H1 (cell line): ENCODE measurements at regions not wholly inside any gene's neighbourhood (a gene's known extent, or its start where the extent isn't known, plus 50 kb on each side); places are given as distances from the start of the nearest gene placed in this dataset.

ENCODE experiments used
- CTCF ChIA-PET: fragments of 300-600 bp; sonication (Branson Sonifier 250); formaldehyde crosslinking; loops from one replicate; lab custom pipeline; 2021; ENCODE audit not compliant: partially characterized antibody; lab: Charles Lee
- POLR2A ChIA-PET: fragments of 300-600 bp; sonication (Branson Sonifier 250); formaldehyde crosslinking; loops from one replicate; lab custom pipeline; 2021; ENCODE audit warnings: inconsistent platforms; ENCODE audit not compliant: partially characterized antibody; lab: Charles Lee
- DNase-seq, 2 experiments: peaks; one replicate each; pipeline versions ENCODE4 v3.0.0 to v3.0.0-alpha.2; 2010 to 2022; ENCODE audit warnings: low spot score in 2 of 2, low read depth in 1 of 2, mixed read lengths in 1 of 2
- FAIRE-seq: peaks from 2 replicates; lab custom pipeline; 2011; peaks lifted over from hg19 to GRCh38; lab: Jason Lieb, UNC
- H2AFZ ChIP-seq: 2 replicates; pipeline ENCODE4 v1.8.1; 2012; ENCODE audit warnings: low read length, inconsistent platforms
- H2AK5ac ChIP-seq: 2 replicates; pipeline ENCODE4 v1.6.1; 2013; ENCODE audit warnings: low read depth, low read length
- H2BK120ac ChIP-seq: replicated peaks from 2 replicates; pipeline ENCODE3; 2013; ENCODE audit warnings: low read depth, low read length, inconsistent platforms
- H2BK12ac ChIP-seq: 2 replicates; pipeline ENCODE4 v1.6.1; 2013; ENCODE audit warnings: low read depth, low read length
- H2BK15ac ChIP-seq: 2 replicates; pipeline ENCODE4 v1.6.1; 2013; ENCODE audit warnings: low read length
- H2BK20ac ChIP-seq: 2 replicates; pipeline ENCODE4 v1.6.1; 2013; ENCODE audit warnings: low read length
- H2BK5ac ChIP-seq: 2 replicates; pipeline ENCODE4 v1.6.1; 2013; ENCODE audit warnings: low read depth, low read length
- H3K14ac ChIP-seq: 2 replicates; pipeline ENCODE4 v1.6.1; 2013; ENCODE audit warnings: inconsistent platforms; ENCODE audit not compliant: insufficient read length
- H3K18ac ChIP-seq: 2 replicates; pipeline ENCODE4 v1.6.1; 2013; ENCODE audit warnings: low read length; ENCODE audit errors: extremely low read depth
- H3K23ac ChIP-seq: 2 replicates; pipeline ENCODE4 v1.6.1; 2013; ENCODE audit warnings: inconsistent platforms; ENCODE audit not compliant: insufficient read length
- H3K23me2 ChIP-seq: 2 replicates; pipeline ENCODE4 v1.6.1; 2013; ENCODE audit warnings: low read depth, low read length
- H3K27ac ChIP-seq: 2 replicates; pipeline ENCODE4 v1.6.1; 2011; ENCODE audit warnings: low read depth, low read length, inconsistent platforms
- H3K27me3 ChIP-seq, 4 experiments: replicated peaks in 1 of 4; 1 replicate in 1 of 4; 2 replicates in 3 of 4; pipeline versions ENCODE4 v1.6.1 to v1.8.1; 2011 to 2013; ENCODE audit warnings: low read length in 3 of 4, mild to moderate bottlenecking in 3 of 4, inconsistent platforms in 2 of 4, mixed read lengths in 2 of 4, moderate library complexity in 1 of 4; ENCODE audit not compliant: control insufficient read depth in 3 of 4, insufficient read depth in 3 of 4; ENCODE audit errors: extremely low read depth in 1 of 4
- H3K36me3 ChIP-seq, 4 experiments: 2 replicates each; pipeline versions ENCODE4 v1.6.1 to v1.8.1; 2011 to 2013; ENCODE audit warnings: mild to moderate bottlenecking in 4 of 4, low read length in 3 of 4, moderate library complexity in 2 of 4, control low read depth in 1 of 4, inconsistent platforms in 1 of 4; ENCODE audit not compliant: insufficient read depth in 4 of 4, control insufficient read depth in 2 of 4
- H3K4ac ChIP-seq: replicated peaks from 2 replicates; pipeline ENCODE3; 2013; ENCODE audit warnings: low read length, low read depth, mixed read lengths, inconsistent platforms; ENCODE audit not compliant: insufficient read length
- H3K4me1 ChIP-seq, 4 experiments: replicated peaks in 1 of 4; 1 replicate in 1 of 4; 2 replicates in 3 of 4; pipeline versions ENCODE4 v1.6.1 to v1.8.1; 2011 to 2013; ENCODE audit warnings: low read length in 3 of 4, inconsistent platforms in 2 of 4, mixed read lengths in 1 of 4; ENCODE audit not compliant: insufficient read depth in 4 of 4, control insufficient read depth in 3 of 4
- H3K4me2 ChIP-seq, 2 experiments: 2 replicates each; pipeline versions ENCODE4 v1.6.1 to v1.8.1; 2011 to 2013; ENCODE audit warnings: low read depth in 2 of 2, low read length in 2 of 2, control low read depth in 1 of 2, inconsistent platforms in 1 of 2, mild to moderate bottlenecking in 1 of 2; ENCODE audit not compliant: insufficient read depth in 1 of 2
- H3K4me3 ChIP-seq, 4 experiments: fragments of 200-600, 300-600 bp in 1 of 4; sonication (generic), shearing (Covaris generic), sonication (Bioruptor Twin) in 1 of 4; 2 replicates each; pipeline versions ENCODE4 v1.5.1 to v1.8.1; 2011 to 2016; ENCODE audit warnings: low read length in 4 of 4, low read depth in 3 of 4, control low read depth in 2 of 4, inconsistent platforms in 2 of 4, mild to moderate bottlenecking in 2 of 4, mixed read lengths in 1 of 4, moderate library complexity in 1 of 4; ENCODE audit not compliant: insufficient read depth in 2 of 4; ENCODE audit errors: extremely low read depth in 1 of 4
- H3K56ac ChIP-seq: replicated peaks from 2 replicates; pipeline ENCODE3; 2013; ENCODE audit warnings: low read depth, mild to moderate bottlenecking, mixed read lengths, low read length, inconsistent platforms; ENCODE audit not compliant: insufficient read length
- H3K79me1 ChIP-seq: 2 replicates; pipeline ENCODE4 v1.6.1; 2013; ENCODE audit warnings: low read depth, low read length, control low read depth
- H3K79me2 ChIP-seq, 2 experiments: 2 replicates each; pipeline versions ENCODE4 v1.6.1 to v1.8.1; 2012 to 2013; ENCODE audit warnings: low read length in 2 of 2, mild to moderate bottlenecking in 2 of 2, inconsistent platforms in 1 of 2; ENCODE audit not compliant: insufficient read depth in 2 of 2, control insufficient read depth in 1 of 2
- H3K9ac ChIP-seq, 4 experiments: replicated peaks in 1 of 4; 1 replicate in 1 of 4; 2 replicates in 3 of 4; pipeline versions ENCODE4 v1.6.1 to v1.8.1; 2011 to 2013; ENCODE audit warnings: low read depth in 3 of 4, low read length in 3 of 4, control low read depth in 2 of 4, mild to moderate bottlenecking in 2 of 4, moderate library complexity in 2 of 4, inconsistent platforms in 1 of 4; ENCODE audit errors: extremely low read depth in 1 of 4
- H3K9me3 ChIP-seq, 2 experiments: 2 replicates each; pipeline versions ENCODE4 v1.6.1 to v1.8.1; 2012 to 2013; ENCODE audit warnings: mild to moderate bottlenecking in 2 of 2, moderate library complexity in 2 of 2, control low read depth in 1 of 2, inconsistent platforms in 1 of 2, low read depth in 1 of 2, low read length in 1 of 2, mixed read lengths in 1 of 2; ENCODE audit not compliant: insufficient read depth in 2 of 2
- H4K20me1 ChIP-seq, 2 experiments: replicated peaks in 1 of 2; 2 replicates each; pipeline versions ENCODE3 to v1.8.1; 2011 to 2013; ENCODE audit warnings: inconsistent platforms in 2 of 2, low read length in 2 of 2, mild to moderate bottlenecking in 1 of 2; ENCODE audit not compliant: insufficient read depth in 2 of 2, control insufficient read depth in 1 of 2
- H4K5ac ChIP-seq: 2 replicates; pipeline ENCODE4 v1.6.1; 2013; ENCODE audit warnings: low read length, low read depth, mixed read lengths, inconsistent platforms; ENCODE audit not compliant: insufficient read length
- H4K8ac ChIP-seq: 2 replicates; pipeline ENCODE4 v1.8.0; 2013; ENCODE audit warnings: mild to moderate bottlenecking, moderate library complexity, low read length, inconsistent platforms; ENCODE audit not compliant: insufficient read depth; ENCODE audit errors: extremely low read depth
- H4K91ac ChIP-seq: replicated peaks from 2 replicates; pipeline ENCODE3; 2013; ENCODE audit warnings: low read length, mixed read lengths, inconsistent platforms; ENCODE audit not compliant: insufficient read length
- CHD2 ChIP-seq: IDR thresholded peaks from 2 replicates; pipeline ENCODE4 v1.6.1; 2012; ENCODE audit warnings: low read length, improper control_type of control experiment
- POLR2A ChIP-seq, 2 experiments: IDR thresholded peaks; 1 replicate in 1 of 2; 2 replicates in 1 of 2; pipeline ENCODE4 v1.6.1; 2011; ENCODE audit warnings: low read depth in 2 of 2, low read length in 2 of 2, mild to moderate bottlenecking in 2 of 2; ENCODE audit errors: control extremely low read depth in 1 of 2
- POLR2AphosphoS5 ChIP-seq: IDR thresholded peaks from 2 replicates; pipeline ENCODE4 v1.6.1; 2011; ENCODE audit warnings: low read depth, low read length
- SAP30 ChIP-seq: fragments of 300-600 bp; sonication (generic); IDR thresholded peaks from 2 replicates; pipeline ENCODE4 v1.7.1; 2012; ENCODE audit warnings: low read length, moderate library complexity, mild to moderate bottlenecking, inconsistent platforms; ENCODE audit not compliant: insufficient read depth, insufficient replicate concordance
- YY1 ChIP-seq: IDR thresholded peaks from 2 replicates; pipeline ENCODE4 v1.6.1; 2011; ENCODE audit warnings: low read depth, mild to moderate bottlenecking, low read length
- WGBS, 2 experiments: shearing (Covaris generic) in 1 of 2; methylation state at CpG; one replicate each; pipeline versions ENCODE4 v1.1.6 to v1.1.7; 2013 to 2015; ENCODE audit warnings: low lambda C conversion rate in 2 of 2, mixed read lengths in 2 of 2, inconsistent platforms in 1 of 2, low coverage in 1 of 2, missing lambda C conversion rate in 1 of 2; ENCODE audit not compliant: insufficient replicate concordance in 2 of 2, insufficient coverage in 1 of 2, insufficient read length in 1 of 2; ENCODE audit errors: extremely low coverage in 1 of 2, missing lambda C conversion rate in 1 of 2; 5-methylcytosine and 5-hydroxymethylcytosine counted together

DNA sequence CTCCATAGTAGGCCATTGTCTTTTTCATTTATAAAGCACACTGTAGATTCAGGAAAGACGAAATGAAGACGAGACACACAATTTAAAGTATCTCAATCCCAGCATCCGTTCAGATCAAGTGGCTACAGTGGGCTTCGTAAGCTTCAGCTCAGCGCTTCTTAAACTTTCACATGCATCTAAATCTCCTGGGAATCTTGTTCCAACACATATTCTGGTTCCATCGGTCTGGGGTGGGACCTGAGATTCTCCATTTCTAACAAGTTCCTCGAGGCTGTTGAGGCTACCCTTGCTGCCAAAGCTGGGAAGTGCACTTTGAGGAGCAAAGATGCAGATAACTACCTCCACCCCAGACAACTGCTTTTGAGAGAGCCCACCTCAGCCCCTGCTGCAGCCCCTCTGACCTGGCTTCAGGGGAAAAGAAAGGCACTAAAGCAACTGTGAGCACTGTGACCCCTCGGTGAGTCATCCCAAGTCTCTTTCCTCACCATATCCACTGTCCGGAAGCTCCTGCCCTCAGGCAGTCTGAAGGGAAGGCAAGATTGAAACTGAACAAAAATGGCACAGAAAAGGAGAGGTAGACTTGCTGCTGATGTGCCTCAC is 201.1 kb upstream of the FBXO11 start:
- no peaks in the 10 kb centered on the region for H3K27me3 ChIP-seq
- no peaks in the 10 kb centered on the region for H3K36me3 ChIP-seq
- no peak for DNase-seq
- H2AK5ac ChIP-seq: no peak overlapping the region
- no peaks in the 10 kb centered on the region for H3K79me1 ChIP-seq
- peak overlapping the region; percentile 65 for H2BK120ac ChIP-seq
- H3K4me3 ChIP-seq: peak overlapping the region in 1 of 4 experiments; percentile 46; a peak in 1 of 8 replicates
- H3K4ac ChIP-seq: peak overlapping the region; percentile 44
- no peak for TF ChIP-seq SAP30
- TF ChIP-seq POLR2A (IDR thresholded peaks at IDR 0.05; ENCODE audit: control extremely low read depth in 1 of 2, low read depth in 2 of 2, low read length in 2 of 2): no peak
- no peak for TF ChIP-seq CHD2
- TF ChIP-seq POLR2AphosphoS5: no peak
- no peak for TF ChIP-seq YY1
- TF ChIP-seq, all 59 proteins: peak for 0
- H3K79me2 ChIP-seq: no peaks in the 10 kb centered on the region
- H4K8ac ChIP-seq: no peak overlapping the region
- H3K9ac ChIP-seq: no peak overlapping the region
- no peak overlapping the region for H3K14ac ChIP-seq
- peaks cover 8 to 20% (median 10%) of the 10 kb centered on the region in 4 experiments for H3K4me1 ChIP-seq
- H3K4me2 ChIP-seq: peak overlapping the region; percentile 16 to 65; a peak in 3 of 4 replicates
- no peaks in the 10 kb centered on the region for H4K20me1 ChIP-seq
- peak overlapping the region; percentile 20 for H3K56ac ChIP-seq
- H2BK20ac ChIP-seq: no peak overlapping the region
- no peak for FAIRE-seq
- H3K18ac ChIP-seq: no peak overlapping the region
- peak overlapping the region; percentile 10 for H4K5ac ChIP-seq
- H3K9me3 ChIP-seq: no peaks in the 10 kb centered on the region
- no peak overlapping the region for H2BK5ac ChIP-seq
- H2BK12ac ChIP-seq: peak overlapping the region; percentile 81; the same call in 1 of the 2 replicates
- 86% methylated on average over 9 of the region's 9 CpGs; no CpG with 5 or more reads in 1 of the 2 experiments for WGBS, 2 experiments
- CTCF ChIA-PET: interaction anchor here (0.8 to 6.1 kb wide), 29 partner anchors 12 to 367 kb away, joined by 3 to 53 read pairs (median 4); no protein-coding TSS in a partner anchor
- H3K23me2 ChIP-seq: no peaks in the 10 kb centered on the region; the same call in 1 of the 2 replicates
- H2AFZ ChIP-seq: peak overlapping the region; percentile 88
- H3K23ac ChIP-seq: no peak overlapping the region
- H3K27ac ChIP-seq: no peak overlapping the region
- peak overlapping the region; percentile 88; the same call in 1 of the 2 replicates for H2BK15ac ChIP-seq
- peak overlapping the region; percentile 87 for H4K91ac ChIP-seq
- POLR2A ChIA-PET: interaction anchor here (0.7 kb wide), 1 partner anchor 142 kb away, joined by 3 read pairs; no protein-coding TSS in a partner anchor
